Stimulated activated CD8-positive, alpha-beta memory T cell treated with anti-CD3 and anti-CD28 coated beads, Interleukin-4, amount 100 ng/mL, for 24 hours (primary cell): ENCODE measurements at regions not wholly inside any gene's neighbourhood (a gene's known extent, or its start where the extent isn't known, plus 50 kb on each side); places are given as distances from the start of the nearest gene placed in this dataset.

Experiments used
- DNase-seq: peaks from one replicate; pipeline ENCODE4 v3.0.0-alpha.2; 2020; ENCODE audit warnings: low read depth

GRCh38 chr16:82405736-82406135 is 221.0 kb upstream of the CDH13 start:
- DNase-seq: no peak

GRCh38 chr16:82404586-82405315 is 222.0 kb upstream of the CDH13 start:
- no peak for DNase-seq

DNA sequence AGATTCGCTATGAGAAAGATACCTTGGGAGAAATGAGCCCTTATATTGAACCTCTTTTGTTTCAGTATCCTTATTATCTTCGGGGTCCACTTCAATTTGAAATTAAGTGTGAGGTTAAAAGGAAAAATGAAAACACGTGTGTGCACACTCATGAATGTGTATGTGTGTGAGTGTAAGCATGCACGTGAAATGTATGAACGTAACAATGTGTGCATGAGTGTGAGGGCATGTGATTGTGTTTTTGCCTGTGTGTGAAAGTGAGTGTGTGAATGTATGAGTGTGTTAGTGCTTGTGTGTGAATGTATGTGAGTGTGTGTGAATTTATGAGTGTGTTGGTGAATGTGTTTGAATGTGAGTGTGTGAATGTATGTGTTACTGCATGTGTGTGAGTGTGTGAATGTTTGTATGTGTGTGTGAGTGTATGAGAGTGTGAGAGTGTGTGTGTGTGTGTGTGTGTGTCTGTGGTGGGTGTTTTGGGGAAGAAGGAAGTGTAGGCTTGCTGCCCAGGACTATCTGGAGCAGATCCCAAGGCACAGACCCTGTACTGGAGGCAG is 224.0 kb upstream of the CDH13 start:
- no peak for DNase-seq

DNA sequence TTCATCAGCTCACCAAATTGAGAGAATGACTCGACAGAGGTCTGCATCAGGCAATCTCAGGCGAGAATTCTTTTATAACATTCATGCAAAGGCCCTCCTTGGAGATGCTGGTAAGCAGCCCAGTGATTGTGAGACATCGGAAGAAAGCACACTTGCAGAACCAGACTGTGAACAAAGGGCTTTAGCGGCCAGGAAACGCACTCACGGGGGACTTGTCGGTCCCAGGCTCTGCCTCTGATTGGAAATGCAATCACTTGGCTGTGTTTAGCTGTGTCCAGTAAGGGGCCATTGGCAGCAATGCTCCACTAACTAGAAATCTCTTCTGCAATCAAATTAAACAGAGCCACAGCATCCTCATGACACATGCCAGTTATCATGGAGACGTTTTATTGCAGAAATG is 226.7 kb upstream of the CDH13 start:
- DNase-seq: no peak

DNA sequence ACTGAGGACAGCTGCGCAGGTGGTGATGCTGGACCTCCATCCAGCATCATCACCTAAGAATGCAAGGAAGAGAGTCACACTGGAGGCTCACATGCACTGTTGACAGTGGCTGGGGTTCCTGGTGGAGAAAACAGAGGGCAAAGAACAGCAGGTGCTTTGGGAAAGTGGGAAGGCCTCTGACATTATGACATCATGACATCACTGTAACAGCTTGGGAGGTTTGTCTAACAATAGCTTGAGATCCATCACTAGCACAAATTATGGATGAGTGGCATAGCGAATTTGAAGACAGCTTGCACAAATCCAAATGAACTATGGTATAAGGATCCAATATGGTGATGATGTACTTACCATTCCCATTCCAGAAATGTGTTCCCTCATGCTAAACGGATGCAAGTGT is 226.5 kb upstream of the MPHOSPH6 start:
- DNase-seq: no peak

GRCh38 chr16:82395212-82395611 is 225.2 kb upstream of the MPHOSPH6 start:
- no peak for DNase-seq

DNA sequence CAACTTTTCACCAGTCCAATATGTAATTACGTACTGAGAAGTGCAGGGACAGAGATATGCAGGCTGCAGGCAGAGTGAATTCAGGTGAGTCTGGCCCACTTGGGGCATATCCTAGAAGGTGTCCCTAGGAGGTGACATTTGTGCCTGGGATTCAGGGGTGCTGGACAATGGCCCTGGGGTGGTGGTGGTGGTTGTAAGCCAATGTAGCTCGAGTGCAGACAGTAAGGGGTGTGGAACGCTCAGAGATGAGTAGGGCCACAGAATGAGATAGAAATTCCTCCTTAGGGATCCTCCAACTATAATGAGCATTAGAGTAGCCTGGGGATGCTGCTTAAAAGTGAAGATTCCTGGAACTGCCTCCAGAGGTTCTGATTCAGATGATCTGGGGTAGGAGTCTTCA is 221.7 kb upstream of the MPHOSPH6 start:
- DNase-seq: no peak

DNA sequence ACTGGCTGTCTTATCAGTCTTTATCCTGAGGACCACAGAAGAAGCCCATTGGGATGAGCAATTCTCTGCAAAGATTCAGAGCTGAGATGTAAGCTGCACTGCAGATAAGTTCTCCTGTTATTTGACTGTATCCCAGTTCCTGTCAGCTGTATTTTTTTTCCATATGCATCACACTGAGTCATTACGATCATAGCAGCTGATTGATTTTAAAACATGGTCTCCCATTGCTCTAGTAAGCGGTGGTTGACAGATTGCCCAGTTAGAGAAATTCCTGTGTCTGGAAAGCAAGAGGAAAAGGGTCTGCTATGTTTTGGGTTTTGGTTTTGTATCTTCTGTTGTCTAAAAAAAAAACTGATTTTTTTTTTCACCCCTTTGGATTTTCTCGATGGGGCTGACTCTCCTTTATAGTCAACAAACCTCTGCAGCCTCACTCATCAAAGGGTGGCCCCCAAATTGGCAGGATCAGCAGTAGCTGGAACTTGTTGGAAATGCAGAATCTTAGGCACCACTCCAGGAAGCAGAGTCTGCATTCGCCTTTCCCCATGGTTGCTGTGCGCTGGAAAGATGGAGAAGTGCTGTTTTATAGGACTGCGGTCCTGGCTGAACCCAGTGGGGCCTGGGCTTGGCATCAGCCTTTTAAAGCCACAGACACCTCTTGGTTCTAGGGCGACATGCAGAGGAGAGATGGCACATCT is 220.1 kb upstream of the MPHOSPH6 start:
- DNase-seq: no peak

GRCh38 chr16:82386761-82387160 is 216.7 kb upstream of the MPHOSPH6 start:
- no peak for DNase-seq

DNA sequence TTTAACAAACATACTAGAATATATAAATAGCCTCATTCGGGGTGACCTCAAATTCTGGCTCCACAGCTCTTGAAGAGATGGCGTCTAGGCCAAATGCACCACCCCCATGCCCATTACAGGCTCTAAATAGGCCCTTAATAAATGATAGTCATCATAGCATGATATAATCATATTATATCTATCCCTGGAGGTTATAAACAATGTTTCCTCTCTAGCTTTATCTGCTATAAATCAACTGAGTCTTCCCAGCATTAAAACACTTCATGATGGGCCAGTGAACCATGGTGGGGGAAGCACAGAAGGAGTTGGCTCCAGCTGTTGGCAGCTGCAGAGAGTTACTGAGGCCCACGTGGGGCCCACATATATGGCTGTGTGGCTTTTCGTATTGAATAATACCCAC is 214.9 kb upstream of the MPHOSPH6 start:
- DNase-seq: no peak

- DNase-seq: no peak
These were observed 214.0 kb upstream of the MPHOSPH6 start for GRCh38 chr16:82384017-82384416.

DNA sequence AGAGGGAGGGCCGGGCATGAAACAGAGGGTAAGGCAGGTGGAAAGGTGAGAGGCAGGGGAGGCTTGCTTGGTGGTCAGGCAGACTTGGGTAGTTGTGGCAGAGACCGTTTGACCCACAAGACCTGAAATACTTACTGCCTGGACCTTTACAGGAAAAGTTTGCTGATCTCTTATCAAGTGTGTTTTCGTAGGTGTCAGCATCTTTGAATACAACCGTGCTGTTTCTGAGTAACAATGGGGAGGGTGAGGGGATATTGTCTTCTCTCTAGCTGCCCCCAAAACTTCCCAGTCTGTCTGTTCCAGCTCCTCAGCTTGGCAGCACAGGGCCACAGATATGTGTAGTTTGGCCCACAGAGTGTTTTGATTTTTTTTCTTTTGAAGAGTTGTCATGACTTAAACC is 212.5 kb upstream of the MPHOSPH6 start:
- DNase-seq: no peak

GRCh38 chr16:82379551-82379950 is 209.5 kb upstream of the MPHOSPH6 start:
- DNase-seq: no peak

DNA sequence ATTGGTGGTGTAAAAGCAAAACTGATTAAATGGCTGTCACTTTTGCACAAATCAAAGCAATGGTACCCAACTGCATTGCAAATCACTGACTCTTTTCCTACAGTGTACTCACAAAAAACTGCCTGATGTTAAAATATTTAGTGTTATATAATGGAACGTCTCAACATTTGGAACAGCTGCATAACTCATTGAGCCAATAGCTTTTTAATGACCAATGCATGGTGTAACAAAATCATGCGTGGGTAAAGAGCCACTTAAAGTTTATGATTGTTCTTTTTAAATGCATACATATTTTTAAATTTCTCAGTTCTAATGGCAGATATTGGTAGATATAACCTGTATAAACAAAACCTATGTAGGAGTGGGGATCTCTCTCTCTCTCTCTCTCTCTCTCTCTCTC is 204.0 kb upstream of the MPHOSPH6 start:
- no peak for DNase-seq

GRCh38 chr16:82370282-82370681 is 200.3 kb upstream of the MPHOSPH6 start:
- DNase-seq: no peak

DNA sequence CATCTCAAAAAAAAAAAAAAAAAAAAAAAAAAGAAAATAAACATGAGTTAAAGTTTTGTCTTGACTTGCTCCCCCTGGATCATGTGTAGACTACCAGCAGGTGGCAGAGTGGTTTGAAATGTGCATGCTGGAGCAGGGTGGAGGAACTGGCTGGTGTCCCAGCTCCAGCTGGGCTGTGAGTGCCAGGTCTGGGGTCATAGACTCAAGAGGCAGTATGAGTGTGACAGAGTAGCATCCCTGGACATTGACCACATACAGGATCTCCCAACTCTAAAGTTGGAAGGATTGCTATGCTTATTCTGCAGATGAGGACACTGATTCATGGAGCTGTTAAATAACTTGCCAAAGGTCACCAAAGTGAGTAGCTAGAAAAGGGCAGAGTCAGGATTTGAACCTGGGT is 198.0 kb upstream of the MPHOSPH6 start:
- DNase-seq: no peak

DNA sequence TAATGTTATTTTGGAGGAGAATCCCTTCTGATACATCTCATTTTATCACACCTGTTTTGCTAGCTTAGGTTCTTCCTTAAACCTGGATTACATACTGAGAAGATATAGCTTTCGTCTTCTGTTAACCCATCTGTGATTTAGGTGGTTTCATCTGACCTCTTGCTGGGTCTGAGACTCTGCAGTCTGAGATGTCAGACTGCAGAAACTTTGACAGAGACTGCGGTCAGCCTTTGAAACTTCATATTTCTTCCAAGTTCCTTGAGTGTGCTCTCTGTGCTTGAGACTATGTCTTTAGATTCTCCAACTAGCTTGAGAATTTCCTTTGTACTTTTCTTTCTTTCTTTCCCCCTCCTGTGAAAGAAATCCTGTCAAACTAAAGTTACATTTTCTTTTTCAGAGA is 196.4 kb upstream of the MPHOSPH6 start:
- DNase-seq: no peak

GRCh38 chr16:82364690-82365089 is 194.7 kb upstream of the MPHOSPH6 start:
- no peak for DNase-seq

DNA sequence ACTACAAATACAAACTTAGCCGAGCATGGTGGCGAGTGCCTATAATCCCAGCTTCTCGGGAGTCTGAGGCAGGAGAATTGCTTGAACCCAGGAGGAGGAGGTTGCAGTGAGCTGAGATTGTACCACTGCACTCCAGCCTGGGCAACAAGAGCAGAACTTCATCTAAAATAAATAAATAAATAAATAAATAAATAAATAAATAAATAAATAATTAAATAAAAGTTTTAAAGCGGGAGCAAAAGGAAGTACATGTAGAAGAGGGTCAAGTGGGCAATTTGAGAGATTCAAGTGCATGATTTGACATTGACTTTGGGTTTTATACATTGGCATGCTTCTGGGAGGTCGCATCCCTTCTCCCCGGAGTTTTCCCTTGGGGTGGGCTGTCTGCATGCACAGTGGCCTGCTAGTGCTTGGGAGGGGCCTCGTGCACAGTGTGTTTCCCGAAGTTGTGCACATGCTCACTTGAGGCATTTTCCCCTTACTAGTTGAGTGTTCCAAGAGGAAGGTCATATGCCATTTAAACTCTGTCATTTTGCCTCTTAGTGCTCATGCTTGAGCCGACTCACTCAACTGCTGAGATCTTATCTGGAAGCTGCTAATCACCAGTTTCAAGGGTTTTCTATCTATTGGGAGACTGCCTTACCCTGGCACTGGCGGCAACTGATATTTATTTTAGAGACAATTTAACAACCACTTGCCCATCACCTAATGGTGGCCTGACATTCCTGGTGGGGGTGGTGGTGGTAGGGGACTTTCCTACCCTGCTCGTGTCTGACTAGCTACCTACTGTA is 193.2 kb upstream of the MPHOSPH6 start:
- DNase-seq: no peak

GRCh38 chr16:82361885-82362284 is 191.9 kb upstream of the MPHOSPH6 start:
- no peak for DNase-seq

- no peak for DNase-seq
These were observed 190.2 kb upstream of the MPHOSPH6 start for GRCh38 chr16:82360024-82360783.

DNA sequence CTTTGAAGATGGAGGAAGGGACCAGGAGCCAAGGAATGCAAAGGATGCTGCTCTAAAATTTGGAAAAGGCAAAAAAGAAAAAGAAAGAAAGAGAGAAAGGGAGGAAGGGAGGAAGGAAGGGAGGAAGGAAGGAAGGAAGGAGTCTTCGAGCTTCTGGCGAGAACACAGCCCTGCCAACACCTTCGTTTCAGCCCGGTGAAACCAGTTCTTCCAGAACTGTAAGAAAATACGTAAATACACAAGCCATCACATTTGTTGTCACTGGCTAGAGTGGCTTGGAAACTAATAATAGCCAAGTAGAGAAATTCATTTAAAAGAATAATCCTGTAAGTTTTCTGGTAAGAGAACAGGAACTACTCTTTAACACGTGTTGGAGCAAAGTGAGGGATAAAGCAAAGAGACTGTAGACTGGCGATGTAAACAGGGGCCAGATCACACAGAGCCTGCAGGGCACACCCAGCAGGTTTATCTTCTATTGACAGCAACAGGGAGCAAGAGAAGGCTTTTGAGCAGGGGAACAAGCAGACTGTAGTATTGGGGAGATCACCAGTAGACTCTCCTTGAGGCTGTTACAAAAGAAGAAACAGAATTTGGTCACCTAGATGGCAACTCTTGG is 188.7 kb upstream of the MPHOSPH6 start:
- no peak for DNase-seq
